HG02759 (cell line): ENCODE measurements at regions not wholly inside any gene's neighbourhood (a gene's known extent, or its start where the extent isn't known, plus 50 kb on each side); places are given as distances from the start of the nearest gene placed in this dataset.
A peak's percentile ranks its signal among the peaks of the same experiment; 100 is the strongest.

Experiments used
- ATAC-seq: cut with Tn5 transposase; IDR thresholded peaks from one replicate; pipeline ENCODE4 v1.9.1; 2021; ENCODE audit warnings: mild to moderate bottlenecking, moderate library complexity; ENCODE audit not compliant: unreplicated experiment

DNA sequence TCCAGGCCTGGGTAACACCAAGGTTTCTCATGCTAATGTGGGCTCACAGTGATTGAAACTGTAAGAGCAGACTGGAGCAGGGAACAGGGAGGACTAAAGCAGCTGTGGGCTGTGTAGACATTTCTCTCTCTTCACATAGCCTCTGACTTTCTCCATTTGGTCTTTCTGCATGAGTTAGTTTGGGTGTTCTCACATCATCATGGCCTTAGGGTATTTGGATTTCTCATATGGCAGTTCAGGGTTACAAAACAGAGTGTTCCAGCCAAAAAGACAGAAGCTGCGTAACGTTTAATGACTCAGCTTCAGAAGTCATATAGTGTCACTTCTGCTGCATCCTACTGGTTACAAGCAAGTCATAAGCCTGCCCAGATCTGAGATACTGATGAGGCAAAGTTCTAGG, 52.0 kb upstream of the OSBPL8 start:
- no peak for ATAC-seq

DNA sequence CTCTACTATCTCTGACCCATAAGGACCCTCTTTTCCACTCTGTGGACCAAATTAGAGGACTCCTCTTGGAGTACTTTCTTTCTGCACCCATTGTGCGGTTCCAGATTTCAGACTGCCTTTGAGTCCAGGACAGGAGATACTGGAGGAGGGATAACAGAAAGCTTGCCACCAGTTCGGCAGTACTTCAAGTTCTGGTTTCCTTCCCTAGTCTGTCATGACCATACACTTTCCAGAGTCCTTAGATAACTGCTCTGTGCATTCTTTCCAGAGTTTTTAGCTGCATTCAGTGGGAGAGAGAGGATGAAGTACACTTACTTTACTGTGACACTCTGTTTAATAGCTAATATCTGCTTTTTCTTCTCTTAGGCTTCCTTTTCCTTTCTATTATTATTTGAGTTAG, 54.8 kb upstream of the OSBPL8 start:
- no peak for ATAC-seq

DNA sequence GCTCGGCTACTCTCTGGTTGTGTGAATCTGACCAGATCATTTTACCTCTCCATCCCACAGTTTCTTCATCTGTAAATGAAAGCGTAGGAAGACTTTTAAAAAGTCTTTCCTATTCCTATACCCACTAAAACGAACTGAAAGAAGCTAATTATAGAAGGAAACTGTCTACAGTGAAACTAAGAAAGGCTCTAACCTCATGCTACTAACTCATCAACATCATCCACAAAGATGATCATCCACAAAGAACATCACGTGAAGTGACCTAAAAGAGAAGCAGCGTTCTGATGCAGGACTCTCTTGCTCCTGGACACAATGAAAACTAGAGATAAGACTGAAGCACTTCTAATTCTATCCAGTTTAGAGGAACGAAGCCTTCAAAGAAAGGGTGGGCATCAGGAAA, 58.5 kb upstream of the OSBPL8 start:
- no peak for ATAC-seq

DNA sequence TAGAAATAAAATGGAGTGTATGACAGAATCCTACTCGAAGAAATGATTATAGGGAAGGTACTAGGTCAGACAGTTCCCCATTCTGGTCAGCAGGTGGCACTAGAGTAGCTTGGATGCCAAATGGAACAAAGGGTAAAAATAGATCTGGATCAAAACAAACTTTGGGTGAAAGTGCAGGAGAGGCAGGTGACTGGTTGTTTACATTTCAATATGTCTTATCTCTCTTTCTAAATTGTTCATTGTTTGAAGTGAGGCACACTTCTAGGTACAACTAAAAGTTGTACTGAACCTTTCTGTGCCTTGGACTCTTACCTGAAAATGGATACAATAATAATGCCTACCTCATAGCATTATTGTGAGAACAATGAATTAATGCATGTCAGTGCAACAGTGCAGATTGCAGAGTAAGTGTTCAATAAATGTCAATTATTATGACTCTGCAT, 62.0 kb upstream of the OSBPL8 start:
- ATAC-seq: peak; percentile 77

DNA sequence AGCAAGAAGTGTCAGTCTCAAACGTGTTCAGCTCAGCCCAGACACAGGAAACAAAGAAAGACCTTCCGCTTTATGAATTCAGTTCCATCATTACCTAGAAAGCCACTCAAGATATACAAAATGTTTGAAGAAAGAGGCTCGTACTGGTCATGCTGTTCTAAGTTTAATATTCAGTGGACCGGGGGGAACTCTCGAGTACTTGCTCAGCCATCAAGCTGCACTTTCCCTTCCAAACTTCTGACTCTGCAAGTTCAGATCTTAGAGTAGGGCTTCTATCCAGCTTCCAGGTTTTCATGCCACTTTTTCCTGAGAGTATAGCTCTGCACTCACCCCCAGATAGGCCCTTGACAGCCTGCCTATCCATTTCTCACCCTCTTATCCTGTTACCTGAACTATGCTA, 62.8 kb upstream of the OSBPL8 start:
- no peak for ATAC-seq

DNA sequence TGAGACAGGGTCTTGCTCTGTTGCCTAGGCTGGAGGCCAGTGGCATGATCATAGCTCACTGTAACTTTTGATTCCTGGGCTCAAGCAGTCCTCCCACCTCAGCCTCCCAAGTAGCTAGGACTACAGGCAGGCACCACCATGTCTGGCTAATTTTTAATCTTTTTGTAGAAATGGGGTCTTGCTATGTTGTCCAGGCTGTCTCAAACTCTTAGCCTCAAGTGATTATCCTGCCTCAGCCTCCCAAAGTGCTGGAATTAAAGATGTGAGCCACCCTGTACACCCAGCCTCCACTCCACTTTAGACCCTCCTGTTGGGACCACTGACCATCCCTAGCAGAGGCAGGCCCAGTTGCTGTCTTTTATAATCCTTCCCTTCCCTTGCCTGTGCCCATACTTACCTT, 63.3 kb upstream of the OSBPL8 start:
- no peak for ATAC-seq

DNA sequence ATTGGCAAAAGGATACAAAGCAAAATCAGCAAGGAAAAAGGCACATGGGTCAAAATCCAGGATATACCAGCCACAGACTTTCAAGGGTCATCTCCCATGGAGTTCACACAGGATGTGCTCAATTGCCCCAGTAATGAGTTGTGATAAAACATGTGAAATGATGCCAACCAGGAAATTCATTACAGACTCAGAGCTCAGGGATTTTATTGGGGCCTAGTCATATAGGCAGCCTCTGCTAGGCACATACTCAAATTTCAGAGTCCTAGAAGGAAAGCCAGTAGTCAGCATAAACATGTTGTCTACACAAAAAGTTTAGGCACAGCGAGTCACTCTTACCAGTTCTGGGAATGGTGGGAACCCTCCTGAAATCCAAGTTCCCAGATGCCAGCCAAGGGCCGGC, 64.4 kb upstream of the OSBPL8 start:
- ATAC-seq: no peak

DNA sequence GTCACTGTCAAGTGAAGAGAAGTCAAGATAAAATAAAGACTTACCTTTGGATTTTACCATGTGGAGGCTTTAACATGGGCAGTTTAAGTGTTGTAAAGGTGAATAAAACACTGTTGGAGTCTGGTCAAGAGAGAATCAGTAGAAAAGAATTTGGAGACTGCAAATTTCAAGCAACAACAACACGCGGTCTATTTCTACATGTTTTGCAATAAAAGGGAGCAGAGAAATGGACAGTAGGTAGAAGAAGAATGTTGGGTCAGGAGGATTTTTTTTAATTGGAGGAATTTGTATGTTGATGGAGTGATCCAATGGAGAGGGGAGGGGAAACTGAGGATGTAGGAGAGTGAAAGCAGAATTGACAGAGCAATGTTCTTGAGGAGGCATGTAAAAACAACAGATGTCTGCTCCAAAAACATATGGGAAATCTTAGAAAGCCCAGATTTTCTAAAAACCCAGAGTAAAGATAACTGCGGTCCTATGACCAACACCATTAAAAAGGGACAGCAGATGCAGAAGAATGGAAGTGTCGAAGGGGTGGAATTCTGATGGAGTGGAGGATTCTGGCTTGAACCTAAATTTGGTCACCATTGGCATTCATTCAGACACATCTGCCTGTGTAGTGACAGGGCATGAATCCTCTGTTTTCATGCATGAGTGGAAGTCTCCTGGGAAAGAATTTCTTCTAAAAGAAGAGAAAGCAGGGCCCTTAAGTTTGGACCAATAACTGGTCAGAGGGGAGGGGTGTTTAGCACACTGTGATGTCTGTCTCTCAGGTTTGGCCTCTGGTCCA, 68.0 kb upstream of the OSBPL8 start:
- no peak for ATAC-seq

DNA sequence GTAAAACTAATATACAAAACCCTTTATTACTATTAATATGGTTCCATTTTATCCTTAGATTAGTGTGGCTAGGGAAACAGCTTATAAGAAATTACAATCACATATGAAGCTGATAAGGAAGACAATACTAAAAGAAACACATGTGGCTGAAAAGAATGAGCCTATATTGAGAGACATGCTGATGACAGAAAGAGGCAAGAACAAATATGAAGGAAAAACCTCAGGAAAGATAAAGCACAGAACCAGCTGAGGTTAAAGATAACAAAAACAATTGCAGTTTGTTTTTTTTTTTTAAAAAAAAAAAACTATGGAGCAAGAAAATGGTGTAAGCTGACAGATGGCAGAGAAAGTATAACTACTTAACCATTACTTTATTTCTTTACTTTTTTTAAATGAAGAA, 69.2 kb upstream of the OSBPL8 start:
- no peak for ATAC-seq

DNA sequence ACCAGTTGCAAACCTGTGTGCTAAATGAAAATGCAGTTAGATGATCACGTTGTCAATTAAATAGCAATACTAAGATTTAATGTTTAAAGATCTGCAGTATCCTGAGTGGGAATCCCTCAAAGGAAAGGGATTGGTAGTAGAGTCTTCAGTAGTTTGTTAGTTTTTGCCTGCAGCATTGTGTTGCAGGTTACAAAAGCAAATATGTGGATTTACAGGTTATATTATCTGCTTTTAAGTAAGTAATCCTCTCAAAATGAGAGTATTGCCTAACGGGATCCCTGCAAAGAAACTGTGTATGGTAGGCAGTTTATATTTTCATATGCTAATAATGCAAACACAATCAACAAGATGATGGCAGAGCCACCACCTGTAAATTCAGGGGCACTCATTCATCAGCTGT, 72.2 kb upstream of the OSBPL8 start:
- ATAC-seq: no peak

DNA sequence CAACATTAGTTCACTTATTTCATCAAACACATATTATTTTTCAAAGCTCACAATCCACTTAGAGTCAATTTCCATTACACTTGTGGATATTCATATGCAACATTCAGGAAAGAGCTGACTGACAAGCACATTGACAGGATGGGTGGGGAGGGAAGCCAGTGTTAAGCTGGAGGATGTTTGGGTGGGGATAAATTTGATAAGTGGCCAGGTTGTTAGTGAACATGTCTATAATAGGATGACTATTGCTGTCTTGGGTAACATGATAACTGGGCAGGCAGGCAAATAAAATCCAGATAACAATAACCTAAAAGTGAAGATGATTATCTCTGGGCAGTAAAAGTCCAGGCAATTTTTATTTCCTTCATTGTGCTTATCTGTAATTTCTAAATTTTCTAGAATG, 73.8 kb upstream of the OSBPL8 start:
- ATAC-seq: no peak

DNA sequence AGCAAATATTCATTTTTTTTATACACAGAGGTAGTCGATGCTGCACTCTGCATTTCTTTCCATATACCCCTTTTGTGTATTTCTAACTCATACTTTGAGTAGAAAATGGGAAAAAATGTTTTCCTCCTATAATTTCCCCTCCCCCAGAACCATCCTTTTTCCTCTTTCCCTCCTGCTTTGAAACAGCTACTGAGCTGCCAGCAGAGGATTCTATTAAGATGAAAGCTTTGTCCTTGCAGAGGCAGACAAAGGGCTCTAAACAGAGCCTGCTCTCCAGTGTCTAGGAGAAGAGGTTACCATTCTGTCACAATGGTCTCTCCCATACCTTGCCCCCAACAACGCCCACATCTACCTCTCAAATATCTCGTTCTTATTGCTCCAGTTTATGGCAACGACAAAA, 74.6 kb upstream of the OSBPL8 start:
- ATAC-seq: no peak

DNA sequence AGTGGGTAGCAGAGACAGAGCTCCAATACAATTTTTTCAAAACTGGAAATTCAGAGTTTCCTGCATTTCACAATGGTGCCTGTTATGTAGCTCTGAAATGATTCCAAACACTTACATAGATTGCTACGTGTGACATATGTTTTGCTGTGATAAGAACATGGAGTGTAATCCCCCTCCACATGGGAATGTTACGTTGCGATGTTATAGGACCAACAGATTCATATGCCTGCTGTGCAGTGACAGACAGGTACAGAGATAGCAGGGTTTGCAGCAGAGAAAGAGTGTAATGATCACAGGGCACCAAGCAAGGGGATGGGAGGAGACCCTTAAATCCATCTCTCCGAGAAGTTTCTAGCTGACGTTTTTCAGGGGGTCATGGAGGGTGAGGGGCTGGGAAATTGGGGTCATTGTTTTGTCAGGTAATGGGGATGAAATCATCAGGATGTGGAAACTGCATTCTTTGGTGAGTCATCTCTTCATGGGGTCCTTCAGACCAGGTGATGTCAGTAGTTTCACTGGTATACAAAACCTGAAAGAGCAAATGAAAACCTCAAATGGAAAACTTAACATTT, 76.6 kb upstream of the OSBPL8 start:
- ATAC-seq: no peak

DNA sequence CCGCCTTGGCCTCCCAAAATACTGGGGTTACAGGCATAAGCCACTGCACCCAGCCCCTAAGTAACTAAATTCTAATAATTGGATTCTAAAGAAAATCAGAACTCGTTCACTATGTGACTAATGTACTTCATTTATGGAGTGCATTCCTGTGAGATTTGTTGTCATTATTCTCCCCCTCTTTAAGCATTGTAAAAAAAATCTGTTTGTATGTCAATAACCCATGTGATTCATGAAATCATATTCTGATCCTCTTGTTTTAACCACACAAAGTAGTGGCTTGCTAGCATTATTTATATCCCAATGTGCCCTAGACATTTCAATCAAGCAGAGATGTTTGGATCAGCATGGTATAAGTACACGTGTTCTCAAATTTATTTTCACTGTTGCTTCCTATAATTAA, 78.2 kb upstream of the OSBPL8 start:
- ATAC-seq: no peak

DNA sequence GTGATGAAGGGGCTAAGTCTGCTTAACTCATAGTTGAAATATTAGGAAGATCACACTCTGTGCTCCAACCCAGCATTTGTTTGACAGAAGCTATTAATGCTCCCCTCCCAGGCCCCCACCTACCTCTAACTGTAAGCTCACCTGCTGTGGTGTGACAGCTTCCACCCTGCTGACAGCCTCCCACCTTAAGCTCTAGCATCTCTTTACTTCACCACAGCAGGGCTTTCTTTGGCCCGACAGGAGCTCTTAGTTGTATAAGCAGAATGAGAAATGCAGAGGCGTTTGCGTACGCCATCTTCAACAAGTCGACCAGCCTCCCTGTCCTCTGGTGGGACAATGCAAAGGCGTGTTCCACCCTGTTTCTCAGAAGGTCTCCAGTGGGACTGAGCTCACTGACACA, 80.1 kb upstream of the OSBPL8 start:
- no peak for ATAC-seq

DNA sequence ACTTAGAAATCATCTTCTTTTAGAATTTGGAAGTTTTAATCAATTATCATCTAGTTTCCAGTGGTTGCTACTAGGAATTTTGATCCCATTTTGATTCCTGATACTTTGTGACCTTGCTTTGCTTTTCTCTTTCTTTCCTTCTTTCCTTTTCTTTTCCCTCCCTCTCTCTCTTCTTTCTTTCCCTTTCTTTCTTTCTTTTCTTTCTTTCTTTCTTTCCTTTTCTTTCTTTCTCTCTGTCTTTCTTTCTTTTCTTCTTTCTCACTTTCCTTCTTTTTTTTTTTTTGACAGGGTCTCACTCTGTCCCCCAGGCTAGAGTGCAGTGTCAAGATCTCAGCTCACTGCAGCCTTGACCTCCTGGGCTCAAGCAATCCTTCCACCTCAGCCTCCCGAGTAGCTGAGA, 81.5 kb upstream of the OSBPL8 start:
- ATAC-seq: no peak

DNA sequence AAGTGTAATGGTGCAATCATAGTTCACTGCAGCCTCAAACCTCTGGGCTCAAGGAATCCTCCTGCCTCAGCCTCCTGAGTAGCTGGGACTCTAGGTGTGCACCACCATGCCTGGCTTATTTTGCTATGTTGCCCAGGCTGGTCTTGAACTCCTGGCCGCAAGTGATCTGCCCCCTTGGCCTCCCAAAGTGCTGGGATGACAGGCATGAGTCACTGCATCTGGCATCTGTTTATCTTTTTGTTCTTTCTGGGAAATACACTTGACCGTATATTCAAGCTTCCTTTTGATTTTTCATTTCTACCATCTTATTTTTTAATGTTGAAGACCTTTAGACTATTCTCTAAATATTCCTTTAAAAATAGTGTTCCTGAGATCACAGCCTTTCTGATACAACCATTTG, 82.4 kb upstream of the OSBPL8 start:
- no peak for ATAC-seq

DNA sequence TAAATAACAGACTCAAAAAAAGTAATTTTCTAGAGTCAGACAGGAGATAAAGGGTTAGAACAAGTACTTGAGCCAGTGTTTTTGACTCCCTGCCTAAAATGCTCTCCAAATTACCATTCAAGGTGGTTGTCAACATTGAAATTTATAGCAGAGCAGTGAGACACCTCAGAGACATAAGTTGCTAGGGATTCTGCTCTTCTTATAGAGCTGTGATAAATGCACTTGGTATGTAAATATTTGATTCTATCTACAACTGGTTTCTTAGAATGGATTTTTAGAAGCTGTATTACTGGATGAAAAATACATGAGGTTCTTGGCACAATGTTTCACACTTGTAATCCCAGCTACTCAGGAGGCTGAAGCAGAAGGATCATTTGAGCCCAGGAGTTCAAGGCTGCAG, 83.9 kb upstream of the OSBPL8 start:
- no peak for ATAC-seq

DNA sequence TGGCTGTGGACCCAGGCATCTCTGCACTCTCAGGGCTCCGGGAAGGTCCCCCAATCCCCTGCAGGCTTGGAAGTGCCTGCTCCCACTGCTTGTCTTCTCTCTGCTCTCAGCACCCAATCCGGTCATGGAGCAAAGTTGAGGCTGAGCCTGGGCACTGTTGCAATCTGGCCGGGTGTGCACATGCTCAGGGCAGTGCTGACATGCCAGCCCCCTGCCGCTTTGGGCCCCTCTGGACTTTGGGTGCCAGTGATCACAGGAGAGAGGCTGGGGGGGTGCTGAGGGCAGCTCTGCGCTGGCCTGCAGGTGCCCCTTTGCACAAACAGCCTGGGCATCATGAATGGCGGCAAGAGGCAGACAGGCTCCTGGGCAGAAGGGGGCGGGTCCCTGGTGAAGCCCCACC, 85.4 kb upstream of the OSBPL8 start:
- ATAC-seq: no peak

DNA sequence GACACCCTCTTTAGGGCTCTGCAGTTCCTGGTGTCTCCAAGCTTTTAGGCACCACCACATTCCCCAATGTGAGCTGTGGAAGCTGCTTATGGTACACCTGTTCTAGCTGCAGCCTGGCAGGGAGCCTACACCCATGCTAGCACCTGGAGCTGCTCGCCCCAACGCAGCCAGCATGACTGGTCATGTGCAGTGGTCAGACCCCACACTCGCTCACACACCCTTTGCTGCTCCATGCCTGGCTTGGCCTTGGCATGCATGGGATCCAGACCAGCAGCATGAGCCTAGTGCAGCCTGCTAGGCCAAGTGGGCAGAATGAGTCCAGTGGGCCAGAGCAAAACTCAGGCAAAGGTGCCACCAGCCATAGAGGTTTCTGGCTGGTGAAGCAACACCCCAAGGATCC, 86.4 kb upstream of the OSBPL8 start:
- ATAC-seq: no peak

DNA sequence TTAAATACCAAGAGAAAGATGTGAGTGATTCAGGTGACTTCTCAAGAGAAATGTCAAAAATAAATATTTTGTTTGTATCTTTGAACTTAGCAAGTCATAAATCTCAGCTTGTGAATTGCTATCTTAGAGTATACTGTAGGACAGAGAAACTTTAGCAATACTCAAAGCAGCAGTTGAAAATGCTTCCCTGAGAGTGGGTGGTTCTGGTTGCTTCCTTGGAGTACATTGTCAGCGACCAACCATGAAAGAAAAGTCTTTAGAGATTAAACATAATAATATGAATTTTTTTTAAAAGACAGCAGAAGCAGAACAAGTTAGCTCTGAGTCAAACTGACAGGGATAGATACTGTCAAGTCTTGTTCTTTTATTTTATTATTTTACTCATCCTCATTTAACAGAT, 86.8 kb upstream of the OSBPL8 start:
- ATAC-seq: no peak

DNA sequence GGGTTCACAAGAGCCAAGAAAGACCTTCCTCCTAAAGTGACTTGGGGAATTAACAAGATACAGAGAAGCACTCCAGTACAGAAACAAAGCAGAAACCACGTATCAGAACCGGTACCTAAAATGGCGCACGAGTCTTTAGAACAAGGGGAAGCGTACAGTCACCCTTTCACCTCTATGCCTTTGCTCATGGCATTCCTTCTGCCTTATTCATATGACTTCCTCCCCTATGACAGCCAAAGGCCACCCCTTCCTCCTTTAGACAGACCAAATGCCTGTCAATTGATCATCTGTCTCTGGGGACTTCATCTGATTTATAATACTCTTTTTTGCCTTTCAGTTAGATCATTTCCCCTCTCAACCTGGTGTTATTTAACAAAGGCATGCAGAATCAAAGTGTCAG, 89.5 kb upstream of the OSBPL8 start:
- ATAC-seq: no peak

DNA sequence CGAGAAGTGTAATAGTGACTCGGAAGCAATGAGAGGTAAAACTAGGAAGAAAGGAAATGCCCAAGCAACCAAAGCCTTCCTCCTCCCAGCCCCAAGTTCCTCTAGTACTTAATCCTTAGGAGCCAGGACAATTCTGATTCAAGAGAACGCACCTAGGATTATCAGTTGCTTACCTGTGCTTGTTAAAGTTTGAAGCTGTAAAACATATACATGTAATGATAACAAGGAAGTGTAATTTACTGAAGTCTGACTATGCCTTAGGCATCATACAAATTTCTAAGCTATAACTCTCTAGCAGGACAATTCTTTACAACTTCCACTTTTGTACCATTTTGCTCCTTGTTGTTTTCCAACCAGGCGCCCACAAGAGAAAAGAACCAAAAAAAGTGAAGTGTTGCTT, 92.8 kb upstream of the OSBPL8 start:
- ATAC-seq: no peak
